Smooth muscle cell (in vitro differentiated cells): ENCODE measurements at regions not wholly inside any gene's neighbourhood (a gene's known extent, or its start where the extent isn't known, plus 50 kb on each side); places are given as distances from the start of the nearest gene placed in this dataset.

ENCODE experiments used
- DNase-seq: peaks from one replicate; lab custom pipeline; 2025; ENCODE audit not compliant: unreplicated experiment; lab: John Stamatoyannopoulos, UW
- H2AFZ ChIP-seq: fragments of 200-600 bp; sonication (generic); 2 replicates; pipeline ENCODE4 v1.6.0; 2016; ENCODE audit warnings: antibody characterized with exemption, low read depth, mild to moderate bottlenecking
- H3F3A ChIP-seq: fragments of 200-600 bp; sonication (generic); 2 replicates; pipeline ENCODE4 v1.6.0; 2017; ENCODE audit warnings: antibody characterized with exemption, low read depth
- H3K27ac ChIP-seq: fragments of 200-600 bp; sonication (generic); 2 replicates; pipeline ENCODE4 v1.5.1; 2016; ENCODE audit warnings: low read depth, mild to moderate bottlenecking
- H3K27me3 ChIP-seq: fragments of 200-600 bp; sonication (generic); 2 replicates; pipeline ENCODE4 v1.6.1; 2016; ENCODE audit warnings: low read depth, mild to moderate bottlenecking
- H3K36me3 ChIP-seq: fragments of 200-600 bp; sonication (generic); 2 replicates; pipeline ENCODE4 v1.5.1; 2016; ENCODE audit warnings: low read depth
- H3K4me1 ChIP-seq: fragments of 200-600 bp; sonication (generic); 2 replicates; pipeline ENCODE4 v1.5.1; 2016; ENCODE audit warnings: low read depth
- H3K4me2 ChIP-seq: fragments of 200-600 bp; sonication (generic); 2 replicates; pipeline ENCODE4 v1.6.0; 2016; ENCODE audit warnings: mild to moderate bottlenecking
- H3K4me3 ChIP-seq: fragments of 200-600 bp; sonication (generic); 2 replicates; pipeline ENCODE4 v1.5.1; 2016; ENCODE audit warnings: mild to moderate bottlenecking
- H3K79me2 ChIP-seq: fragments of 200-600 bp; sonication (generic); 2 replicates; pipeline ENCODE4 v1.6.0; 2016; ENCODE audit warnings: low read depth, mild to moderate bottlenecking
- H3K9ac ChIP-seq: fragments of 200-600 bp; sonication (generic); 2 replicates; pipeline ENCODE4 v1.6.0; 2016; ENCODE audit warnings: low read depth
- H3K9me3 ChIP-seq: fragments of 200-600 bp; sonication (generic); replicated peaks from 2 replicates; pipeline ENCODE4 v1.5.1; 2016; ENCODE audit warnings: low read depth
- H4K20me1 ChIP-seq: fragments of 200-600 bp; sonication (generic); 2 replicates; pipeline ENCODE4 v1.6.0; 2016; ENCODE audit warnings: low read depth
- WGBS: methylation state at CpG from one replicate; pipeline ENCODE4 v1.1.7; 2016; ENCODE audit warnings: low lambda C conversion rate; 5-methylcytosine and 5-hydroxymethylcytosine counted together
- TF ChIP-seq, protein P1 (sequence below): fragments of 200-600 bp; sonication (generic); IDR thresholded peaks from 2 replicates; pipeline ENCODE4 v1.5.1; 2017; ENCODE audit warnings: borderline replicate concordance, mild to moderate bottlenecking, antibody characterized with exemption; ENCODE audit not compliant: insufficient read depth, poor library complexity, severe bottlenecking

DNA sequence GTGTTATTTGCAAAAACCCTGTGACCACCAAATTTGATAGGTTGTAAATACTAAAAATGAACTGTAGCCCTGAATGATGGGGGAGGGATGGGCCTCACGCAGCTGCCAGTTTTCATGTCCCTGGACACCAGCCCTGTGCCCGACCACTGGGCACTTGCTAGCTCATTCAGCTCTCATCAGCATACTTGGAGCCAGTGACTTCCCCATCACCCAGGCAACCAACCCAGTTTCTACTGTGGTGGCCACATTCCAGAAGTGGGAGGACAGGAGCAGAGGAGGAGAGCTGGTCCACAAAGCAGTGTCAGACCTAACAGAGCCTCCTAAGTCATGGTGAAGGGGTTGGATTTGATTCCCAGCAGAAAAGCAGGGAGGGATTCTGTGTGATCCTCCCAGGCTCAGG is 128.2 kb downstream of the CPEB2 start:
- no peaks in the 10 kb centered on the region for H3K9me3 ChIP-seq
- 95% methylated on average over 2 of the region's 2 CpGs for WGBS
- H4K20me1 ChIP-seq, result no peaks in the 10 kb centered on the region
- H3K36me3 ChIP-seq, result no peaks in the 10 kb centered on the region
- no peaks in the 10 kb centered on the region for H3F3A ChIP-seq
- no peak for DNase-seq
- TF ChIP-seq, protein P1, sequence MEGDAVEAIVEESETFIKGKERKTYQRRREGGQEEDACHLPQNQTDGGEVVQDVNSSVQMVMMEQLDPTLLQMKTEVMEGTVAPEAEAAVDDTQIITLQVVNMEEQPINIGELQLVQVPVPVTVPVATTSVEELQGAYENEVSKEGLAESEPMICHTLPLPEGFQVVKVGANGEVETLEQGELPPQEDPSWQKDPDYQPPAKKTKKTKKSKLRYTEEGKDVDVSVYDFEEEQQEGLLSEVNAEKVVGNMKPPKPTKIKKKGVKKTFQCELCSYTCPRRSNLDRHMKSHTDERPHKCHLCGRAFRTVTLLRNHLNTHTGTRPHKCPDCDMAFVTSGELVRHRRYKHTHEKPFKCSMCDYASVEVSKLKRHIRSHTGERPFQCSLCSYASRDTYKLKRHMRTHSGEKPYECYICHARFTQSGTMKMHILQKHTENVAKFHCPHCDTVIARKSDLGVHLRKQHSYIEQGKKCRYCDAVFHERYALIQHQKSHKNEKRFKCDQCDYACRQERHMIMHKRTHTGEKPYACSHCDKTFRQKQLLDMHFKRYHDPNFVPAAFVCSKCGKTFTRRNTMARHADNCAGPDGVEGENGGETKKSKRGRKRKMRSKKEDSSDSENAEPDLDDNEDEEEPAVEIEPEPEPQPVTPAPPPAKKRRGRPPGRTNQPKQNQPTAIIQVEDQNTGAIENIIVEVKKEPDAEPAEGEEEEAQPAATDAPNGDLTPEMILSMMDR, result no peak
- no peaks in the 10 kb centered on the region for H3K79me2 ChIP-seq
- no peaks in the 10 kb centered on the region for H3K27me3 ChIP-seq
- H3K4me1 ChIP-seq, result peaks cover 4% of the 10 kb centered on the region
- no peak overlapping the region for H3K4me2 ChIP-seq
- no peak overlapping the region for H2AFZ ChIP-seq
- no peak overlapping the region for H3K9ac ChIP-seq
- H3K27ac ChIP-seq, result no peak overlapping the region
- no peak overlapping the region for H3K4me3 ChIP-seq

DNA sequence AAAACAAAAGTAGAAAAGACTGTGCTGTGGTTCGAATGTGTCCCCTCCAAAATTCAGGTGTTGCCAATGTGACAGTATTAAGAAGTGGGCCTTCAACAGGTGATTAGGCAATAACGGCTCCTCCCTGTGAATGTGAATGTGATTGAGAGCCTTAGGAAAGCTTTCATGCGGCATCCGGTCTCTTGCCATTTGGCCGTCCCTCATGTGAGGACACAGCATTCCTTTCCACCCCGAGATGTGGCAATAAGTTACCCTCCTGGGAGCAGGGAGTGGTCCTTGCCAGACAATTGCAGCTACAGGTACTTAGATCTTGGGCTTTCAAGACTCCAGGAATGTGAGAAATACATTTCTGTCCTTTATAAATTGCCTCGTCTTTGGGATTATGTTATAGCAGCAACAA is 129.3 kb downstream of the CPEB2 start:
- no peak overlapping the region for H3K4me3 ChIP-seq
- peaks cover 4% of the 10 kb centered on the region for H3K4me1 ChIP-seq
- TF ChIP-seq, protein P1, result no peak
- no peaks in the 10 kb centered on the region for H3K27me3 ChIP-seq
- H3K36me3 ChIP-seq, result no peaks in the 10 kb centered on the region
- WGBS, result 73% methylated on average over 7 of the region's 7 CpGs
- H3K9ac ChIP-seq, result no peak overlapping the region
- H4K20me1 ChIP-seq, result no peaks in the 10 kb centered on the region
- H3F3A ChIP-seq, result no peaks in the 10 kb centered on the region
- H3K9me3 ChIP-seq, result no peaks in the 10 kb centered on the region
- no peak overlapping the region for H2AFZ ChIP-seq
- H3K4me2 ChIP-seq, result no peak overlapping the region
- no peak overlapping the region for H3K27ac ChIP-seq
- no peaks in the 10 kb centered on the region for H3K79me2 ChIP-seq
- no peak for DNase-seq

DNA sequence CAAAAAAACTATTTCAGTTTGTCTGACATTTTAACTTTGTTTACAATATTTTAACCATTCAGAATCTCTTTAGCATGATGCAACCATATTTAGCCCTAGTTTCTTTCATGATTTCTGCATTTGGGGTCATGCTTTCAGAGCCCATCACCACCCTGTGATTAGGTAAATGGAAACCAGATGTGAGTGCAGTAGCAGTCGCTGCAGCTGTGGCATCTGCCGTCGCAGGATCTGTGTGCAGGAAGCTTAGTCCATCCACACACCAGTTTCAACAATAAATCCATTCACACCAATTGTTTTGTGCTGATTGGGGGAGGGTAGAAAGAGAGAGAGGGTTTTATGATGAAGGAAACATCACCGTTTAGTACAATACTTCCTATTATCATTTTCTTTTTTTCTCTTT is 130.5 kb downstream of the CPEB2 start:
- no peak for DNase-seq
- no peak overlapping the region for H3K4me3 ChIP-seq
- H3K4me2 ChIP-seq, result no peak overlapping the region
- no peaks in the 10 kb centered on the region for H3K9me3 ChIP-seq
- no peaks in the 10 kb centered on the region for H4K20me1 ChIP-seq
- H2AFZ ChIP-seq, result no peak overlapping the region
- H3K9ac ChIP-seq, result no peak overlapping the region
- no peaks in the 10 kb centered on the region for H3K79me2 ChIP-seq
- peaks cover 4% of the 10 kb centered on the region for H3K4me1 ChIP-seq
- TF ChIP-seq, protein P1, result no peak
- WGBS, result 19% methylated on average over 4 of the region's 4 CpGs
- H3F3A ChIP-seq, result no peaks in the 10 kb centered on the region
- no peak overlapping the region for H3K27ac ChIP-seq
- no peaks in the 10 kb centered on the region for H3K36me3 ChIP-seq
- H3K27me3 ChIP-seq, result no peaks in the 10 kb centered on the region

DNA sequence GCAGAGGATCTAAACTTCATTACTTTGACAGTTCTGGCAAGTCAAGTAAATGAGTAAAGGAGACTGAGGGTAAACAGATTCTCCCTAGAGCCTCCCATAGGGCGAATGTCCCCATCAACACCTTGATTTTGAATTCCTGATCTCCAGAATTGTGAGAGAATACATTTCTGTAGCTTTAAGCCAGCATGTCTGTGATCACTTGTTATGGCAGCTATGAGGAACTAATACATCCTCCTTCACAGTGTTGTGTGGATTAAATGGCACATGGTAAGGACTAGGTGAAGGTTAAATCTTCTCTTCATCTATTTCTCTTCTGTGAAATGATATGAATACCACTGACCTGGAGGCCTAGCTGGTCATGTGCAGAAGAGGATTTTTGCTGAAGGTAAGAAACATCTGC is 137.3 kb downstream of the CPEB2 start:
- H3K27ac ChIP-seq, result no peak overlapping the region
- H3K9ac ChIP-seq, result no peak overlapping the region
- TF ChIP-seq, protein P1, result no peak
- H3K4me3 ChIP-seq, result no peak overlapping the region
- H3F3A ChIP-seq, result no peaks in the 10 kb centered on the region
- H3K4me1 ChIP-seq, result no peaks in the 10 kb centered on the region
- no peaks in the 10 kb centered on the region for H4K20me1 ChIP-seq
- DNase-seq, result no peak
- no peak overlapping the region for H2AFZ ChIP-seq
- no peaks in the 10 kb centered on the region for H3K27me3 ChIP-seq
- WGBS, result 63% methylated on average over 1 of the region's 1 CpG
- H3K36me3 ChIP-seq, result no peaks in the 10 kb centered on the region
- no peaks in the 10 kb centered on the region for H3K79me2 ChIP-seq
- no peak overlapping the region for H3K4me2 ChIP-seq
- no peaks in the 10 kb centered on the region for H3K9me3 ChIP-seq
